ENCODE measurements at regions not wholly inside any gene's neighbourhood (a gene's known extent, or its start where the extent isn't known, plus 50 kb on each side); places are given as distances from the start of the nearest gene placed in this dataset.
"Not testable (repeated sequence)": the region's sequence is repeated elsewhere in the genome, so short reads cannot be mapped to it uniquely, and the experiment has no call there.

DNA sequence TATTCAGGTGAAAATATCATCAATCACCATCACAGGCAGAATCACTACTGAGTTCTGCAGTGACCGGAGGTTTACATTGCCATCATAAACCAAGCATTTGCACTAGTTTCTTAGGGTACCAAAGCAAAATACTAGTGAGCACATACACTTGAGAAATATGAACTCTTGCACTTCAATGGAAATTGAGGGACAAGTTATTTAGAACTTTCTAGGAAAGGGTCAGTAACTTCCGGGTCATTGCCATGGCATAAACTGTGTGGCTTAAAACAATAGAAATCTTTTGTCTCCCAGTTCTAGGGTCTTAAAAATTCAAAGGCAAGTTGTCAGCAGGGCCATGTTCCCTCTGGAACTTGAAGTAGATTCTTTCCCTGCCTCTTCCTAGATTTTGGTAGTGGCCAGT, 197.5 kb downstream of the ZC3H11B start:
- H3K4me3 ChIP-seq = no peak overlapping the region
- no peaks in the 10 kb centered on the region for H3K9me3 ChIP-seq
- no peaks in the 10 kb centered on the region for H3K27me3 ChIP-seq
- H3K27ac ChIP-seq = no peak overlapping the region
- DNase-seq = no peak
- intact Hi-C loops (cut with DNase I) = loop anchor here (10.0 kb wide), 1 partner anchor 1091 kb away; no protein-coding TSS in a partner anchor
- no peaks in the 10 kb centered on the region for H3K4me1 ChIP-seq
- no peak overlapping the region for H3K9ac ChIP-seq (ENCODE audit: low read depth in 2 of 2, low read length in 2 of 2)
- TF ChIP-seq, protein P1, sequence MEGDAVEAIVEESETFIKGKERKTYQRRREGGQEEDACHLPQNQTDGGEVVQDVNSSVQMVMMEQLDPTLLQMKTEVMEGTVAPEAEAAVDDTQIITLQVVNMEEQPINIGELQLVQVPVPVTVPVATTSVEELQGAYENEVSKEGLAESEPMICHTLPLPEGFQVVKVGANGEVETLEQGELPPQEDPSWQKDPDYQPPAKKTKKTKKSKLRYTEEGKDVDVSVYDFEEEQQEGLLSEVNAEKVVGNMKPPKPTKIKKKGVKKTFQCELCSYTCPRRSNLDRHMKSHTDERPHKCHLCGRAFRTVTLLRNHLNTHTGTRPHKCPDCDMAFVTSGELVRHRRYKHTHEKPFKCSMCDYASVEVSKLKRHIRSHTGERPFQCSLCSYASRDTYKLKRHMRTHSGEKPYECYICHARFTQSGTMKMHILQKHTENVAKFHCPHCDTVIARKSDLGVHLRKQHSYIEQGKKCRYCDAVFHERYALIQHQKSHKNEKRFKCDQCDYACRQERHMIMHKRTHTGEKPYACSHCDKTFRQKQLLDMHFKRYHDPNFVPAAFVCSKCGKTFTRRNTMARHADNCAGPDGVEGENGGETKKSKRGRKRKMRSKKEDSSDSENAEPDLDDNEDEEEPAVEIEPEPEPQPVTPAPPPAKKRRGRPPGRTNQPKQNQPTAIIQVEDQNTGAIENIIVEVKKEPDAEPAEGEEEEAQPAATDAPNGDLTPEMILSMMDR (IDR thresholded peaks at IDR 0.05) = no peak
- no peaks in the 10 kb centered on the region for H3K36me3 ChIP-seq

- no peaks in the 10 kb centered on the region for H3K27me3 ChIP-seq
- intact Hi-C loops (cut with DNase I) = loop anchor here (10.0 kb wide), 1 partner anchor 1089 kb away; no protein-coding TSS in a partner anchor
- no peaks in the 10 kb centered on the region for H3K36me3 ChIP-seq
- no peaks in the 10 kb centered on the region for H3K9me3 ChIP-seq
- DNase-seq = no peak
- H3K9ac ChIP-seq (ENCODE audit: low read depth in 2 of 2, low read length in 2 of 2) = no peak overlapping the region
- H3K4me1 ChIP-seq = no peaks in the 10 kb centered on the region
- TF ChIP-seq, protein P1 (IDR thresholded peaks at IDR 0.05) = no peak
- H3K27ac ChIP-seq = no peak overlapping the region
- no peak overlapping the region for H3K4me3 ChIP-seq
These were observed 198.7 kb downstream of the ZC3H11B start for GRCh38 chr1:219414250-219414649.

- intact Hi-C loops (cut with DNase I) = loop anchor here (10.0 kb wide), 1 partner anchor 1089 kb away; no protein-coding TSS in a partner anchor
- no peaks in the 10 kb centered on the region for H3K27me3 ChIP-seq
- TF ChIP-seq, protein P1 (IDR thresholded peaks at IDR 0.05) = no peak
- no peaks in the 10 kb centered on the region for H3K4me1 ChIP-seq
- H3K9ac ChIP-seq (ENCODE audit: low read depth in 2 of 2, low read length in 2 of 2) = no peak overlapping the region
- no peak overlapping the region for H3K4me3 ChIP-seq
- no peaks in the 10 kb centered on the region for H3K36me3 ChIP-seq
- no peak for DNase-seq
- H3K27ac ChIP-seq = no peak overlapping the region
- H3K9me3 ChIP-seq = no peaks in the 10 kb centered on the region
These were observed 199.4 kb downstream of the ZC3H11B start for GRCh38 chr1:219413536-219413935.

GRCh38 chr1:219412772-219413171, 200.1 kb downstream of the ZC3H11B start:
- DNase-seq = no peak
- H3K9ac ChIP-seq (ENCODE audit: low read depth in 2 of 2, low read length in 2 of 2) = no peak overlapping the region
- H3K4me3 ChIP-seq = no peak overlapping the region
- H3K27ac ChIP-seq = no peak overlapping the region
- H3K36me3 ChIP-seq = no peaks in the 10 kb centered on the region
- intact Hi-C loops (cut with DNase I) = loop anchor here (10.0 kb wide), 1 partner anchor 1088 kb away; no protein-coding TSS in a partner anchor
- TF ChIP-seq, protein P1 (IDR thresholded peaks at IDR 0.05) = no peak
- H3K27me3 ChIP-seq = no peaks in the 10 kb centered on the region
- H3K4me1 ChIP-seq = no peaks in the 10 kb centered on the region
- no peaks in the 10 kb centered on the region for H3K9me3 ChIP-seq

GRCh38 chr1:219410721-219411120, 202.2 kb downstream of the ZC3H11B start:
- H3K27ac ChIP-seq; H3K9ac ChIP-seq (ENCODE audit: low read depth in 2 of 2, low read length in 2 of 2); H3K9me3 ChIP-seq; DNase-seq; H3K4me3 ChIP-seq; H3K4me1 ChIP-seq; H3K27me3 ChIP-seq; H3K36me3 ChIP-seq: not testable (repeated sequence)
- intact Hi-C loops (cut with DNase I) = loop anchor here (10.0 kb wide), 1 partner anchor 1086 kb away; no protein-coding TSS in a partner anchor

GRCh38 chr1:219405531-219406331, 207.2 kb downstream of the ZC3H11B start:
- TF ChIP-seq, protein P1 (IDR thresholded peaks at IDR 0.05) = no peak
- intact Hi-C loops (cut with DNase I) = no loop called here
- no peak overlapping the region for H3K27ac ChIP-seq
- H3K36me3 ChIP-seq = no peaks in the 10 kb centered on the region
- no peak for DNase-seq
- H3K4me3 ChIP-seq = no peak overlapping the region
- no peaks in the 10 kb centered on the region for H3K9me3 ChIP-seq
- H3K9ac ChIP-seq (ENCODE audit: low read depth in 2 of 2, low read length in 2 of 2) = no peak overlapping the region
- H3K4me1 ChIP-seq = no peaks in the 10 kb centered on the region
- H3K27me3 ChIP-seq = no peaks in the 10 kb centered on the region

Measured in colonic mucosa (tissue), 4 donors.